HFF-Myc (cell line): ENCODE measurements at regions not wholly inside any gene's neighbourhood (a gene's known extent, or its start where the extent isn't known, plus 50 kb on each side); places are given as distances from the start of the nearest gene placed in this dataset.

ENCODE experiments used
- DNase-seq: peaks from one replicate; pipeline ENCODE4 v3.0.0-alpha.2; 2011; ENCODE audit warnings: low read depth; ENCODE audit errors: extremely low read depth
- H3K4me3 ChIP-seq: replicated peaks from 2 replicates; pipeline ENCODE4 v1.5.1; 2011; ENCODE audit warnings: low read depth, mild to moderate bottlenecking, control low read depth, low read length
- TF ChIP-seq, protein P1 (sequence below): IDR thresholded peaks from 2 replicates; pipeline ENCODE4 v1.5.1; 2012; ENCODE audit warnings: mild to moderate bottlenecking, low read depth, low read length, control low read depth; ENCODE audit errors: missing control alignments

DNA sequence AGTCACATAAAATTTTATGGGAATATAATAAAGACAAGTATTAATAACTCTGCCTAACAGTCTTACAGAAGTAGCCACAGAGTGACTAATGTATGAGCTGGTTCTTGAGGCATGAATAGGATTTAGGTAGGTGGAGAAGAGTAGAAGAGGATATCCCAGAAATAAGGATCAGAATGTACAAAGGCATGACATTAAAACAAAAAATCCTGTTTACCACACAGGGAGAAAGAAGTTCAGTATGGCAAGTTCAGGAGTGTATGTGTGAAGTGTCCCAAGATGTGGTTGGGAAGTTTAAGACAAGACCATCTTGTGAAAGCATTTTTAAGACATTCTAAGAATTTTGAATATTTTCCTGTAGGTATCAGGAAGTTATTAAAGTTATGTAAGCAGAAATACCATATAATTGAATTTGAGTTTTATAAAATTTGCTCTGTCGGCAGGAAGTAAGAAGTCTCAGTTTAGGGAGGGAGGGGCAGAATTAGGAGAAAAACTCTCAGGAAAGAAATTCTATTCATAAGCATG lies 64.7 kb upstream of the CAV2 start:
- DNase-seq, result no peak
- no peak overlapping the region for H3K4me3 ChIP-seq

DNA sequence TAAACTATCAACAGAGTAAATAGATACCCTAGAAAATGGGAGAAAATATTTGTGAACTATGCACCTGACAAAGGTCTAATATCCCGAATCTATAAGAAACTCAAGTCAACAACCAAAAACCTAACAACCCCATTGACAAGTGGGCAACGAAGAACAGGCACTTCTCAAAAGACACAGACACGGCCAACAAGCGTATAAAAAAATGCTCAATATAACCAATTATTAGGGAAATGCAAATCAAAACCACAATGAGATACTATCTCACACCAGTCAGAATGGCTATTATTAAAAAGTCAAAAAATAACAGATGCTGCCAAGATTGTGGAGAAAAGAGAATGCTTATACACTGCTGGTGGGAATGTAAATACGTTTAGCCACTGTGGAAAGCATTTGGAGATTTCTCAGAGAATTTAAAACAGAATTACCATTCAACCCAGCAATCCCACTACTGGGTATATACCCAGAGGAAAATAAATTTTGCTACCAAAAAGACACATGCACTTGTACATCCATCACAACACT lies 63.2 kb upstream of the CAV2 start:
- H3K4me3 ChIP-seq, result no peak overlapping the region
- DNase-seq, result no peak
- TF ChIP-seq, protein P1, sequence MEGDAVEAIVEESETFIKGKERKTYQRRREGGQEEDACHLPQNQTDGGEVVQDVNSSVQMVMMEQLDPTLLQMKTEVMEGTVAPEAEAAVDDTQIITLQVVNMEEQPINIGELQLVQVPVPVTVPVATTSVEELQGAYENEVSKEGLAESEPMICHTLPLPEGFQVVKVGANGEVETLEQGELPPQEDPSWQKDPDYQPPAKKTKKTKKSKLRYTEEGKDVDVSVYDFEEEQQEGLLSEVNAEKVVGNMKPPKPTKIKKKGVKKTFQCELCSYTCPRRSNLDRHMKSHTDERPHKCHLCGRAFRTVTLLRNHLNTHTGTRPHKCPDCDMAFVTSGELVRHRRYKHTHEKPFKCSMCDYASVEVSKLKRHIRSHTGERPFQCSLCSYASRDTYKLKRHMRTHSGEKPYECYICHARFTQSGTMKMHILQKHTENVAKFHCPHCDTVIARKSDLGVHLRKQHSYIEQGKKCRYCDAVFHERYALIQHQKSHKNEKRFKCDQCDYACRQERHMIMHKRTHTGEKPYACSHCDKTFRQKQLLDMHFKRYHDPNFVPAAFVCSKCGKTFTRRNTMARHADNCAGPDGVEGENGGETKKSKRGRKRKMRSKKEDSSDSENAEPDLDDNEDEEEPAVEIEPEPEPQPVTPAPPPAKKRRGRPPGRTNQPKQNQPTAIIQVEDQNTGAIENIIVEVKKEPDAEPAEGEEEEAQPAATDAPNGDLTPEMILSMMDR, result no peak

More for the DNA sequence above, 64.7 kb upstream of the CAV2 start:
- TF ChIP-seq, protein P1, result no peak

DNA sequence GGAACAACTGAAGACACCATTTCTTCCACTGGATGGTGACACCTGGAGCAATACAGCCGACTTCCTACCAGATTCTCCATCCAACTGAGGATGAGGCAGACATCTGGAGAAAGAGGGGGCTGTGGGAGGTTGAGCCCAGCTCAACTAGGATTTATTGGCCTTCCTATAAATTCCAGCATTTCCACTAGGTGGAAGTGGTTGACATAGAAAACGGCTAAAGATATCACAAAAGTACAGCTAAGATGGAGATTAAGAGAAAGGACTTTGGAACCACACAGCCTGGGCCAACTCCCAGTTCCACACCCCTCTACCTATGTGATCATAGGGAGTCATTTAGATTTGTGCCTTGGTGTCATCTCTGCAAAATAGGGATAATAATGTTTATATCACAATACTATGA lies 61.3 kb upstream of the CAV2 start:
- no peak overlapping the region for H3K4me3 ChIP-seq
- TF ChIP-seq, protein P1, result peak; percentile 23
- DNase-seq, result no peak

DNA sequence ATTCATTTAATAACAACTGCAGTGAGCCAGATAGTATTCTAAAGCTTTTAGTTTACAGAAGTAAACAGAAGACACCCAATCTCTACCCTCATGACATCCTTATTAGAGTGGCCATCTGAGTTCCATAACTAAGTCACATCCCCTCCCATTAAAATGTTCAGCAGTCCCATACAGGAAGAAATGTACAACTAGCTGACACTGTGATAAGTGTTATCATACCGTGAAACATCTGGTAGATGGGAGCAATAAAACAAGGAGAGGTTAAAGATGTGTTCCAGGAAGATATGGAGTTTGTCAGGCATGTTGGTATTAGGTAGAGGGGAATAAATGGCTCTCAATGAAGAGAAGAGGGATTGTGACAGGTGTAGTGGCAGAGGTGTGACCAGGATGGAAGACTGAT lies 60.5 kb upstream of the CAV2 start:
- no peak for DNase-seq
- TF ChIP-seq, protein P1, result no peak
- no peak overlapping the region for H3K4me3 ChIP-seq

DNA sequence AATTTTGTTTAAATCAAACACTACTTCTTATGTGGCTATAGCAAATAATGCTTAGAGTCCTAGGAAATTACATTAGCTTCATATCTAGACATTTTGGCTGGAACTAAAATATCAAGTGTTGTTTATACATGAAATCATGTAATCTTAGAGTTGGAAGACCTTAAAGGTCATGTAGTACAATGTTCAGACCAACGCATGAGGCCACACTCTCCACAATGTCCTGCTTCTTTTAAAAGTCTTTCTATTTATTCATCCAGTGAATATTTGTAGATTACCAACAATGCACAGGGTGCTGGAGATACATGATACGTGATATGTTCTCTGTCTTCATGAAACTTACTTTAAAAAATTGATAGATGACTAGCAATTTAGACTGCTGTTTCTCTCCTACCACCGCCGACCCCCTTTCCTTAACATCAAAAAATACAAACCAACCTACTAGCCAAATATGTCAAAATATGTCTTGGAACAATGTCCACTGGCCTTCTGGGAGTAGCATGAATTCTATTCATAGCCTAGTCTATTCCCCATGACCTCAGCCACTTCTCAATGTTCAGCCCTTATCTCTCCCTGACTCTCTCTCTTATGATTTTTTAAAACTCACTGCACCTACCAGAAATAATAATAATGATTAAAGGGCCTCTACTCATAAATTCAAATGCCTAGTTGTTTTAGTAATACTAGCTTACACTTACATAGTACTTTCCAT lies 59.5 kb upstream of the CAV2 start:
- TF ChIP-seq, protein P1, result no peak
- H3K4me3 ChIP-seq, result no peak overlapping the region
- no peak for DNase-seq

DNA sequence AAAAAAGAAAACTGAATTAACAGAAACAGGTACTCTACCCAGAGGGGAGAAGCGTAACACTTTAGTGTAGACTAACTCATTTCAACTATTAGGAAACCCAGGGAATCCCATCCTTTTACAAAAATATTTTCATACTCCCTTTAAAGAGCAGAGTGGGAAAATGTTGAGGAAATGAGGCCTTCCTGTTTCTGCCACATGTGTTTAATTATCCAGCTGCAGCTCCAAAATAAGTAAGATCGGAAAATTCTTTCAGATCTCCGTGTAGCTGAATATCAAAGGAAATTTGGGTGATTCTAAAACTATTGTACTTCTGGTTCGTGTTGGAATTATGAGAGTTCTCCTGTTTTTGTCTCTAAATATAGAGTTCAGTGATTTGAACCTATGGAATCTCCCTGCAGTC lies 58.0 kb upstream of the CAV2 start:
- no peak overlapping the region for H3K4me3 ChIP-seq
- TF ChIP-seq, protein P1, result no peak
- peak; percentile 67 for DNase-seq
